ENCODE measurements at regions not wholly inside any gene's neighbourhood (a gene's known extent, or its start where the extent isn't known, plus 50 kb on each side); places are given as distances from the start of the nearest gene placed in this dataset.

GRCh38 chr7:35370687-35371086, 116.8 kb upstream of the TBX20 start:
- TF ChIP-seq CTCF (IDR thresholded peaks at IDR 0.05; ENCODE audit: insufficient read depth, low read length, poor library complexity, severe bottlenecking) (no peak), EZH2phosphoT487 (conservative IDR thresholded peaks at IDR 0.05; ENCODE audit: low read length) (no peak)

Measured in SU-DHL-6 (cell line).